ENCODE measurements at regions not wholly inside any gene's neighbourhood (a gene's known extent, or its start where the extent isn't known, plus 50 kb on each side); places are given as distances from the start of the nearest gene placed in this dataset.

GRCh38 chr10:117928741-117929140 lies 118.0 kb downstream of the RAB11FIP2 start:
- Histone ChIP-seq H3K27me3 (ENCODE audit: control insufficient read depth in 2 of 2, insufficient read depth in 2 of 2, low read length in 2 of 2) (no peaks in the 10 kb centered on the region), H3K36me3 (replicated peaks in 1 of 2; ENCODE audit: control insufficient read depth in 1 of 2, insufficient read depth in 2 of 2, low read length in 2 of 2) (no peaks in the 10 kb centered on the region), H3K9ac (ENCODE audit: insufficient read depth, low read length, poor library complexity, severe bottlenecking) (no peak overlapping the region), H3K4me2 (replicated peaks; ENCODE audit: extremely low read depth, low read length, poor library complexity, severe bottlenecking) (no peak overlapping the region), H3K9me3 (replicated peaks in 1 of 2; ENCODE audit: control insufficient read depth in 1 of 2, insufficient read depth in 1 of 2, low read length in 2 of 2) (no peaks in the 10 kb centered on the region), H3K27ac (ENCODE audit: low read depth in 1 of 2, low read length in 2 of 2) (no peak overlapping the region), H3K4me1 (ENCODE audit: control insufficient read depth in 1 of 2, insufficient read depth in 2 of 2, low read length in 2 of 2) (no peaks in the 10 kb centered on the region), H3K4me3 (replicated peaks in 1 of 3; ENCODE audit: low read depth in 2 of 3, low read length in 3 of 3) (no peak overlapping the region), H4K20me1 (ENCODE audit: insufficient read depth, low read length) (no peaks in the 10 kb centered on the region), H2AFZ (ENCODE audit: insufficient read depth, low read depth, low read length, poor library complexity, severe bottlenecking) (no peak overlapping the region), H3K79me2 (ENCODE audit: insufficient read depth, low read length) (no peaks in the 10 kb centered on the region)
- no peaks in the 10 kb centered on the region for H3K36me3 Mint-ChIP-seq
- peaks cover 0 to 5% (median 2%) of the 10 kb centered on the region in 7 donors for H3K9me3 Mint-ChIP-seq
- peaks cover 6% of the 10 kb centered on the region for H3K4me1 Mint-ChIP-seq
- no CpG with 5 or more reads among the region's 6 CpGs for WGBS (ENCODE audit: insufficient coverage)
- DNase-seq: no peak
- H3K27me3 Mint-ChIP-seq (ENCODE audit: low read depth in 3 of 3): peaks cover 1 to 4% (median 3%) of the 10 kb centered on the region in 3 donors
- no peak for TF ChIP-seq CTCF (IDR thresholded peaks at IDR 0.05)
- intact Hi-C loops (cut with micrococcal nuclease): no loop called here
- H3K27ac Mint-ChIP-seq: no peak overlapping the region
- no peak overlapping the region for H3K4me3 Mint-ChIP-seq

GRCh38 chr10:117929327-117930067 lies 117.2 kb downstream of the RAB11FIP2 start:
- Histone ChIP-seq H3K27me3 (ENCODE audit: control insufficient read depth in 2 of 2, insufficient read depth in 2 of 2, low read length in 2 of 2) (no peaks in the 10 kb centered on the region), H3K79me2 (ENCODE audit: insufficient read depth, low read length) (no peaks in the 10 kb centered on the region), H3K36me3 (replicated peaks in 1 of 2; ENCODE audit: control insufficient read depth in 1 of 2, insufficient read depth in 2 of 2, low read length in 2 of 2) (no peaks in the 10 kb centered on the region), H3K9me3 (replicated peaks in 1 of 2; ENCODE audit: control insufficient read depth in 1 of 2, insufficient read depth in 1 of 2, low read length in 2 of 2) (no peaks in the 10 kb centered on the region), H4K20me1 (ENCODE audit: insufficient read depth, low read length) (no peaks in the 10 kb centered on the region), H3K4me1 (ENCODE audit: control insufficient read depth in 1 of 2, insufficient read depth in 2 of 2, low read length in 2 of 2) (no peaks in the 10 kb centered on the region), H3K4me3 (replicated peaks in 1 of 3; ENCODE audit: low read depth in 2 of 3, low read length in 3 of 3) (no peak overlapping the region), H2AFZ (ENCODE audit: insufficient read depth, low read depth, low read length, poor library complexity, severe bottlenecking) (no peak overlapping the region), H3K9ac (ENCODE audit: insufficient read depth, low read length, poor library complexity, severe bottlenecking) (no peak overlapping the region), H3K4me2 (replicated peaks; ENCODE audit: extremely low read depth, low read length, poor library complexity, severe bottlenecking) (no peak overlapping the region), H3K27ac (ENCODE audit: low read depth in 1 of 2, low read length in 2 of 2) (no peak overlapping the region)
- Mint-ChIP-seq H3K4me1 (peaks cover 6% of the 10 kb centered on the region), H3K4me3 (no peak overlapping the region), H3K27ac (no peak overlapping the region), H3K9me3 (peaks cover 0 to 5% (median 2%) of the 10 kb centered on the region in 7 donors), H3K27me3 (ENCODE audit: low read depth in 3 of 3) (peaks cover 1 to 4% (median 3%) of the 10 kb centered on the region in 3 donors), H3K36me3 (no peaks in the 10 kb centered on the region)
- no peak for TF ChIP-seq CTCF (IDR thresholded peaks at IDR 0.05)
- 36% methylated on average over 5 of the region's 9 CpGs for WGBS (ENCODE audit: insufficient coverage)
- no peak for DNase-seq
- intact Hi-C loops (cut with micrococcal nuclease): no loop called here

Data from CD14-positive monocyte (primary cell).